NOMO-1 treated with dmso at 0.1 percent for 144 hours (cell line): ENCODE measurements at regions not wholly inside any gene's neighbourhood (a gene's known extent, or its start where the extent isn't known, plus 50 kb on each side); places are given as distances from the start of the nearest gene placed in this dataset.

Experiments used
- DNase-seq: peaks from one replicate; lab custom pipeline; 2025; ENCODE audit not compliant: unreplicated experiment; lab: John Stamatoyannopoulos, UW

DNA sequence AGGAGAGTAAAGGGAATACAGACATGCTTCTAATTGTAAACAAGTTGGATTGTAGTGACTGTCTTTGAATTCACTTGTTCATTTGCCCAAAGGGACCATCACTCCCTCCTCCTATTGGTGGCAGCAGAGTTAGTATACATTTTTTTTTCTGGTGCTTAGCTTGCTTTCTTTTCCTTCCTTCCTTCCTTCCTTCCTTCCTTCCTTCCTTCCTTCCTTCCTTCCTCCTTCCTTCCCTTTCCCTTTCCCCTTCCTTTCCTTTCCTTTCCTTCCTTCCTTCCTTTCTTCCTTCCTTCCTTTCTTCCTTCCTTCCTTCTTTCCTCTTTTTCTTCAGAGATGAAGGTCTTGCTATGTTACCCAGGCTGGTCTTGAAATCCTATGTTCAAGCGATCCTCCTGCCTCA lies 94.8 kb upstream of the ATP6AP2 start:
- no peak for DNase-seq

DNA sequence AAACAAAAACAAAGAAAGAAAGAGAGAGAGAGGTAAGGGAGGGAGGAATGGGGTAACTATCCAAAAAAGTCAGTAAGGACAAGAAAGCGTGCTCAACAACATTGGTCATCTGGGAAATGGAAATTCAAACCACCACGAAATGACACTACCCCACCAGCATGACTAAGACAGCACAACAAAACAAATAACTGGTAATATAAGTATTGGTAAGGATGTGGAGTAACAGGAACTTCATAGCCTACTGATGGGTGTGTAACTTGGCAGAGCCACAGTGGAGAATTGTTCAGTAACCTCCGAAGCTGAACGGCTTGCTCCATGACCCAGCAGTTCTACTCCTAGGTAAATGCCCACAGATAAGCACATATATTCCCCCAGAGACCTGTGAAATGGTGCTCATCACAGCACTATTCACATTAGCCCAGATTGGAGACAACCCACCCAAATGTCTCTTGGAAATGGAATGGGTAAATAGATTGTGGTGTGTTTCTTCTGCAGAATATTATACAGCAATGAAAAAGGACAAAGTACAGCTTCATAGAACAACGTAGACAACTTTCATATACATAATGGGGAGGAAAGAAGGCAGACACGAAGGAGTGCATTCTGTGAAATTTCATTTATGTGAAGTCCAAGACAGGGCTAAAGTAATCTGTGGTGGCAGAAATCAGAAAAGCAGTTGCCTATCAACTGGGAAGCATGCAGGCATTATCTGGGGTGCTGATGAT lies 95.5 kb upstream of the ATP6AP2 start:
- no peak for DNase-seq

DNA sequence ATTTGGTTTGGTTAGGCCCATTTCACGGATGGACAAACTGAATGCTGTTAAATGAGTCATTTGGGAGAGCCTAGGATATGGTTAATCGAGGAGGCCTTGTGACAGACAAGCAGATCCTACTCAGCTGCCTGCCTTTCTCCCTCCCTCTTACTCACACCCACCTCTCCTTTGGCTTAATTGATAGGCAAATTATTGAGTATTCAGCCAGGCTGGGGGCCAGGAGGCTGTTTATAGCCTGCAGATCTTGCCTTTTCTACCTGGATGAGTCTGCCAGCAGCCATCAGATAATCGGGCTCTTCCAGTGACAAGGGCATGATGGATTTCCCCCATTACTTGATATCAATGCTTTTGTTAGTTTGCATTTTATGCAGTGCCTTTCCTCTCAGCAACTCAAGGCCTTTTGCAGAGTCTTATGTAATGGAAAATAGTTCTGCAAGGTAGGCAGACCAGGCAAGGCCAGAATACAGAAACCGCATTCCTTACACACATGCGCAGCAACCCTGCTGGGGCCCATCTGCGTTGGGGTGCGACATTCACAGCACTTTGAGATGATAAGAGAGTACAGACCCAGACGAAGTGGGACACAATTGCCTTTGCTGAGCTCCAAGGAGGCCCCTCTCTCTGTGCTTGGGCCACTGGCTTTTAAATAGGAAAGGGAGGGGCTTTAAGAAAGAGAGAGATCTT lies 96.2 kb upstream of the ATP6AP2 start:
- no peak for DNase-seq

DNA sequence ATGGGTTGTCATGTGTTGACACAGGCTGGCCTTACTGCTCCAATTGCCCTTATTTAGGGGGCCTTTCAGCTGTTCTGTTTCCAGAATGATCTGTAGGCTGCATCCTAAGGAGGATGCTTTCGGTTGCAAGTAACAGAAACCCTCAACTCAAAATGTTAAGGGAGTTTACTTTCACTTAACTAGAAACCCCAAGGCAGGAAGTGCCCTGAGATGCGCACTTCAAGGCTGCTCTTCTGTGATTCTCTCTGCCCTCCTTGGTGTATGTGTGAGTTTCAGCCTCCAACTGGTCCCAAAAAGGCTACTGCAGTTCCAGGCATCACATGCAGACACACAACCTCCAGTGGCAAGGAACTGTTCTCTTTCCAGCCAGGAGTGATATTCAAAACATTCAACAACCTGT lies 97.3 kb upstream of the ATP6AP2 start:
- DNase-seq, result no peak

DNA sequence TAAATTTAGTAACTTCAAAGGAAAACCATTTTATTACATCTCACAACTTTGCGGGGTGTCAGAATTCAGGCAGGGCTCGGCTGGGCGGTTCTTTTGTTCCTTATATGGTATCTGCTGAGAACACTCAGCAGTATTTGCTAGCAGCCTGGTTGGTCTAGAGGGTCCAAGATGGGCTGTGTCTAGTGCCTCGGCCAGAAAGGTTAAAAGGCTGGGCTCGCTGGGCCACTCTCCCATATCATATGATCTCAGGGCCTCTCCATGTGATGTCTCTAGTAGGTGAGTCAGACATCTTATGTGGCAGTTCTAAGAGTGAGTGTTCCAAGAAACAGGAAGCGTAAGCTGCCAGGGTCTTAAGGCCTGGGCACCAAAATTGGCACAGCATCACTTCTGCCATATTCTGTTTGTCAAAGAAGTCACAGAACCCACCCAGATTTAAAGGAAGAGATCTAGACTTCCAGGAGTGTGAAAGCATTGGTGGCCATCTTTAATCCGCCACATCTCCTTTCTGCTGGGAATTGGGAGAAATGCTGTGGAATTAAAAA lies 100.9 kb upstream of the ATP6AP2 start:
- DNase-seq, result no peak

DNA sequence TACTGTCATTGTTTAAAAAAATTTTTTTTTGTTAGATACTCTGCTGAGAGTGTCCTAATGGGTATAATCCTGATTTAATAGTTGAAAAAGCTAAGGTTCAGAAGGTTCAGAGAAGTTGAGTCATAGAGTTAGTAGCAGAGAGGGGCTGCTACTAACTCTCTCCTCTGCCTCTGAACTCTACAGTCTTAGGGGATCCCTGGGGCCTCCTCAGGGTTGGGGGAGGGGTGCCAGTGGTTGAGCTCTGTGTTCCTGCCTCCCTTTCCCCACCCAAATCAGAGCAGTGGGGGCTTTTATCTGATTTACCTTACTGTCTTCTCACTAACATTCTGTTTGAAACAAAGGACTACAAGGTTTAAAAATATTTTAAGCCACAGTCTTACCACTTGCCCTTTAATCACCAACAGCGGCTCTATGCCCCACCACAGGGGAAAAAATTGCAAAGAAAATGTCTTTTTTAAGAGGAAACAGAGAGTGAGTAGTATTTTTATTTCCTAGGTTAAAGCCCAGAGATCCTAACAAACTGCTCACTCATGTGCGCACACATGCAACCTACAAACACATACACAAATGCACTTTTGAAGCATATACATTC lies 102.2 kb upstream of the ATP6AP2 start:
- DNase-seq, result no peak

DNA sequence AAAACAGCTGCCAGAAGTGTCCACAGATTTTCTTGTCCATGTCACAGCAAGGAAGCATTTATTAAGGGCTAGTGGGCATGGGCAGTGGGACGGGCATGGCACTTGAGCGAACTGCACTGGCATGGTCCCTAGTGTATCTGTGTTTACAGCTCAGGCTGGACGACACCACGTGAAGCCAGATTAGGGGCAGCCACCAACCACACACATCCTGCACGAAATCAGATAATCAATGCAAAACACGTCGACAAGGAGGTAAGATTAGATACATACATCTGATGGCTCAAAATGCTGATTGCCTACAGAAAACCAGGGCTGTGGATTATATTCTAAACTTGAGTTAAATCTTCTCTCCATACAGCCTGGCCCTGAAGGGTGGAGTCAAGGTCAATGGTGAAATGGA lies 103.8 kb upstream of the ATP6AP2 start:
- no peak for DNase-seq

DNA sequence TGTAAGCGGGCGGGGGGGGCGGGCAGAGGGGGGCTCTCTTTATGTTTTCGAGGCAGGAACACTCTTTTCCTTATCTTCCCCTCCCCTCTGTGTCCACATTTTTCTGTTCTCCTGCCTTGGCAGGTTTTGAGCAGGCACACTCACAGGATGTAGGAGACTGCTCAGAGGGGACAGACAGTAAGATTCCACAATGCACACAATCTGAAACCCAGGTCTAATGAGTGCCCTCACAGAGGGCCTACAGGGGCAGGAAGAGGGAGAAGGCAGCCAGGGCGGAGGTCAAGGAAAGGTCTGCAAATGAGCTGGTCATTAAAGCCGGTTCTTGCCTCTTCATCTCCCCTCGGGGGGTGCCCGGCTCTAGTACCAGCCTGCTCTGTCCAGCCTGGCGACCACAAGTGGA lies 106.1 kb upstream of the ATP6AP2 start:
- no peak for DNase-seq

DNA sequence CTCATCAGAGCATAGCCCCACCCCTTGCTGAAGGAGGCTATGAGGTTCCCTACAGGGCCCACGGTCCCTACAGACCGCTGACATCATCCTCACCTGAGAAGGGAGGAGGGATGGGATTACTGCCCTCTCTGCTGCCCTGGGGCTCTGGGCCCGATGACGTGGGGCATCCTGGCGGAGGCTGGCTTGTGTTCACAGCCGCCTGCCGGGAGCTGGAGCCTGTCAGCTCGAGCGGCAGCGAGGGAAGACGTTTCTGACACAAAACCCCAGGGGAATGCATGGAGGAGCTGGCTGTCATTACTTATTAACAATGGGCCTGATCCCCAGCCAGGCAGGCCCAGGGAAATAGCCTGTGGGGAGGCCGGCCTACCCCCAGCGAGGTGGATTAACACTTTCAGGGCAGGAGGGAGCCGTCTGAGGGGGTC lies 106.6 kb upstream of the ATP6AP2 start:
- no peak for DNase-seq

DNA sequence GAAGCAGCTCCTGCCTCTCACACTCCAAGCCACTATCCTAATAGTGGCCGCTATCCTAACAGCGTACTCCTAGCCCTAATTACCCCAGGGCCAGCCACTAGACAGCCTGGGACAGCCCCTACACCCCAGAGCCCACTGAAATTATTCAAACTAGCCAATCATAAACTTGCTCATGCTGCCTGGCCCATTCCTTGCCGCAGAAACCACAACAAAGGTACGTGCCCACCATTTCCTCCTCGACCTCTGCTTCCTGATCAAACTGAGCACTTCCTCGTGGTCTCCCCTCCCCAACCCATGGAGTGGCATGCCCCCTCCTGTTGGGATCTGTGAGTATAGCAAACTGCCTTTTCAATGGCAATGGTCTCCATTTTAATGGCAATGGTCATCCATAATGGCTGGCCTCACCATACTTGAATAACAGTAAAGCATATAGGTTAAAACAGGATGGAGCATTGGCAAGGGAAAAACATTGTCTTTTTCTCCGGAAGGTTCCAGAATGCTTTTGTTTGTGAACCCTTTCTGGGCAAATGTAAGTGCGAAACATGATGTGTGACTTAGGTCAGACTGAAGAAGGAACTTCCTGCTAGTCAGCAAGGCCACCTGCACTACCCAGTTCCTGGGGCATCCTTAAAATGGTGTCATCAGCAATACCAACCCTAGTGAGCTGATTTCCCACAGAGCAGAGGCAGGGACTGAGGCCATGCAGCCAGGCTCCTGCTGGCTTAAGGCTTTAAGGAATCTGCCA lies 107.1 kb upstream of the ATP6AP2 start:
- DNase-seq, result no peak

DNA sequence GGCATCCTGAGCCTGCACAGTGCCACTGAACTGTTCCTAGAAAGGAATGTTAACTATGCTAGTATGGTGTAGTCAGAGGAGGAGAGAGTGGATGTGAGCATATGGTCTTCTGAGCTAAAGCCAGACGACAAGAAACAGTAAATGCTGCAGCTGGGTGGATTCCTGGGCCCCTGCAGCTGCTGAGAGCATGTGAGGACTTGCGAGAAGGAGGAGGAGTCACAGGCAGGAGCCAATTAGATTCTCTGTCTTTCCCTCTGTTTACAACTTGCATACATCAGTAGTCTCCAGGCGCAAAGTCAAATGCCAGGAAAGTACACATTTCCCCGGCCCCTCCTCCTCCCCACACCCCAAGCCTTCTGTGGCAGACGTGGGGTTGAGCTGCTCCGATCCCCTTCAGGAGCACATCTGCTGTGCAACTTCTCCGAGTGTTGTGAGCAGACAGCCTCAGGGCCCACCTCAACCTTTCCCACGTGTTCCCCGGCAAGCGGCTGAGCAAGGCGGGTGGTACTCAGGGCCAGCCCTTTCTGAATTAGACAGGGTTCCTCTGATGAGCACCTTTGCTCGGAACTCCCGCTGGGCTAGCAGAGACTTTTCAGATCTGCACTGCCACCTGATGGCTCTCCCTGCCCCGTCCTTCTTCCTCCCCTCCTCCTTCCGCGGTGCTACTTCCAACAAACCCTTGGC lies 108.7 kb upstream of the ATP6AP2 start:
- DNase-seq, result no peak

DNA sequence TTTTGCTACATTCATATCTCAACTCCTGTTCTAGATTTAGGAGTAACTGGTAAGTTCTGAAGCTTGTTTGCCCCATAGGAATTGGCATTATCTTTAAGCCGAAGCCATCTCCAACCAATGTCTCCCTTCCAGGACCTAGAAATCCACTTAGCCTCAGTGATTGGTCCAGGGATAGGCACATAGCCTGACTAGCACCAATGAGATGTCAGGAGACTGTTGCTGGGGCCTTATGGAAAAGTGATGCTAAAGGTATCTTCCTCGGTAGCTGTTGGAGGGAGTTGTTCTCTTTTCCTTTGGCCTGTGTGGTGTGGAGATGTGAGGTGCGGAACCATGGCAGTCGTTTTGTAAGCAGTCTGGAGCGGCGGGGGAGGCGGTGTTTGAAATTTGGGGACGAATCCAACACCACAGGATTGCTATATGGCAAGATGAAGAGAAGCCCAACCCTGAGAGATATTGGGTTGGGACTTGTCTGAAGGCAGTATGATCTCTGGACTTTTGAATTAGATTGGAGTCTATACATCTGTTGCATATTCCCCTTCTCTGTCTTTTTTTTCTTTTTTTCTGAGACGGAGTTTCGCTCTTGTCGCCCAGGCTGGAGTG lies 109.8 kb upstream of the ATP6AP2 start:
- no peak for DNase-seq

DNA sequence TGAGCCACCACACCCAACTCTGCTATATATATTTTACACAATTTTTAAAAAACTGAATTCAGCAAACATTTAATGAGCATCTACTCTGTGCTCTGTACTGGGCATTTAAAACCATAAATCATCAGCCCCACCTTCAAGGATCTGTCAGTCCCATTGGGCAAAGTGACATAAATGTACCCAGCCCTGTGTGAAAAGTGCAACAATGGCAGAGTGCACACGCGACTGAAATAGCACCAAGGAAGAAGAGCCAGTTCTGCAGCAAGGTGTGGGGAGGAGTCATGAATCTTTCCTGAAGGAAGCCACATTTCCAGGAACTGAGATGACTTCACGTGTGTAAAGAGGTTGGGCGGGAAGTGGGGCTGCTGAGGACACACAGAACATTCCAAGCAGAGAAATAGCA lies 111.5 kb upstream of the ATP6AP2 start:
- no peak for DNase-seq

DNA sequence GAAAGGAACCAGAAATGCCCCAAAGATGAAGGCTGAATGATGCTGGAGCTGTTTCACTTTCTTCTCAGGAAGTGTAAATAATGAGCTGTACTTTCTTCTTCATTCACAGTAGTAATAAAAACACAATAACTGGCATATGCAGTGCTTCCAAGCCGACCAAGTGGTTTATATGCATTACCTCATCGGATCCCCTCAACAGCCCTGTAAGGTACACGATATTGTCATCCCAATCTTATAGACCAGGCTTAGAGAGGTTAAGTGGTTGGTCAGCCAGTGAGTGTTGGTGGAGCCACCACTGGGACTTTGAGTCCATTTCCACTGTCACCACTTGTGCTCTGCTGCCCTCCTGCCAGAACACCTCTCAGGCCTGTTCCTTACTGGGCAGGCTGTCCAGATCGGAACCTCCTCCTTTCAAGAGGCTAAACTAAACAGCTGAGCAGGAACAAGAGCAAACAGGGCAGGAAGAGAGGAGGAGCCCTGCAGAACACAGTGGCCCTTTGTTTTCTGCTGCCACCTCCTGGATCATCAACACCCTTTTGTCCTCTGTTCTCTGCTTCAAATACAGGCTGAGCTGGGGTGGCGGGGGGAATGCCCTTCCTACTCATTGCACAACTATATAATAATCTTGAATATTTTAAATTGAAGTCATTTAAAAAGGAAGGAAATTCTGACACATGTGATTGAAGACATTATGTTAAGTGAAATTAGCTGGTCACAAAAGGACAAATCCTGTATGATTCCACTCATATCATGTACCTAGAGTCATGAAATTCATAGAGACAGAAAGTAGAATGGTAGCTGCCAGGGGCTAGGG lies 112.5 kb upstream of the ATP6AP2 start:
- peak; percentile 66 for DNase-seq

DNA sequence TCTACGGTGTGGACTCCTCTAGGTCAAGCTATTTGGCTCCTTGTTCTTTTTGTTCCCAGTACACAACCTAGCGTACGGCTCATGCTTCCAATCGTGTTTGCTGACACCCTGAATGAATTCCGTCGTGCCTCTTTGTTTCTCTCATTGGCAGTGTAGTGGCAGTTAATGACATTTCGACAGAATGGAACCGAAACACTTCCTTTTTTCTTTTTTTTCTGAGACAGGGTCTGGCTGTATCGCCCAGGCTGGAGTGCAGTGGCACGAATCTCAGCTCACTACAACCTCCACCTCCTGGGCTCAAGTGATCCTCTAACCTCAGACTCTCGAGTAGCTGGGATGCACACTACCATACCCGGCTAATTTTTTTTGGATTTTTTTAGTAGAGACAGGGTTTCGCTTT lies 113.3 kb upstream of the ATP6AP2 start:
- DNase-seq, result peak; percentile 38

DNA sequence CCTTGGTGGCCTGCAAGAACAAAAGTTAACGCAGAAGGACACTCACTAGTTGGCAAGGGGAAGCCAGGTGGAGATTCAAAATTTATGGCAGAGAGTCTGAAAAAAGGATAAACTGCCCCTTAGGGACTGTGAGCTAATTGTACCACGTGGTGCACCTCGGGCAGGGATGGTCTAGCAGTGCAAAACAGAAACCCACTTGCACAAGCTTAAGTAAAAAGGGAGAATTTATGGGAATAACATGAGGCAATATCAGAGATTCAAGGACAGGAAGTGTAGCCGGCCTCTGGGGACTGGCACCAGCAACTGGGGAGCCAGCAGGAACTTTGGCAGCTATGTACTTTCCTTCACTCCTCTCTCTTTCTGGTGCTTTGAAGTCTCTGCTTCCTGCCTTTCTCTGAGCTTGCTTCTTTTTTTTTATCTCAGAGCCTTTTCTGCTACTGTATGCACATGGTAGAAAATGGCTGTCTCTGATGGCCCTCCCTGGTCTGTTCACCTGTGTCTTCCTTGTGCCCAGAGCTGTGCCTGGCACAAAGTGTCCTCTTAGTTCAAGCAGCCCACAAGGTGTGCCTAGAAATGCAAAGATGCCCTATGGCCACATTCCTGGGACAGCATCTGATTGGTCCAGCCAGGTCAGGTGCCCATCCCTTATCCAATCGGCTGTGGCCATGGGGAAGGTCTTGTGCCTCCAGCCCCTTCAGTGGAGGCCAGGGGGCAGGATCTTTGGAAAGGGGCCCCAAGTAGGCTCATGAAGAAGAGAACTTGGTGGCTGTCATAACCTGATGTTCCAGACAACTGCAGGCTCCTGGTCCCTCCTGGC lies 114.8 kb upstream of the ATP6AP2 start:
- no peak for DNase-seq

DNA sequence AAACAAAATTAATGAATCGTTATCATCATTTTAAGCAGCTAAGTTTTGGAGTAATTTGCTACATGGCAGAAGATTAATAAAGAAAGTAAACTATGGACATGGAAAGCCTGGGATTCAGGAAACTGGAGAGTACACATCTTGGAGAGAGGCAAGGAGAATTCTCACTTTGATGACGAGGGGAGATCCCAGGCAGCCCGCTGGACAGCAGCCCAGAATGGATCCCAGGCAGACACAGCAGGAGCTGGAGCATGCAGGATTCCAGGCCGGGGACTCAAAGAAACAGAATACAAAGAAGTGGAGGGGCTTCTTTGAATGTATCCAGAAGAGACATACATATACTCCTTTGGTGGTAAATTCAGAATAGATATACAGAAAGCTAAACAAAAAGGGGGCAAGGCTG lies 118.0 kb upstream of the ATP6AP2 start:
- DNase-seq, result no peak

DNA sequence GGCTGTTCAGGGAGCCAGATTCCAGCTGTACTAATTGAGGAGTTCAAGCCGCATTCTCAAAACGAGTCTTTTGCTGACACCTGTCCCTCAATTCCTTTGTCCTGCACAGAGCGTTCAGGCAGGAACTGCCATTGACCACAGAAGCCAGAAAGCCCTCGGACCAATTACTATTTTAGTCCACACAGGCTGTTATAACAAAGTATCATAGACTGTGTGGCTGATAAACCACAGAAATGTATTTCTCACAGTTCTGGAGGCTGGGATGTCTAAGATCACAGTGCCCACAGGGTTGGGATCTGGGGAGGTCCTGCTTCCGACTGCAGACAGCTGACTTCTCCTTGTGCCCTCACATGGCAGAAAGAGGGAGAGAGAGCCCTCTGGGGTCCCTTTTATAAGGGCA lies 119.8 kb upstream of the ATP6AP2 start:
- DNase-seq, result no peak
